ENCODE measurements at regions not wholly inside any gene's neighbourhood (a gene's known extent, or its start where the extent isn't known, plus 50 kb on each side); places are given as distances from the start of the nearest gene placed in this dataset.

DNA sequence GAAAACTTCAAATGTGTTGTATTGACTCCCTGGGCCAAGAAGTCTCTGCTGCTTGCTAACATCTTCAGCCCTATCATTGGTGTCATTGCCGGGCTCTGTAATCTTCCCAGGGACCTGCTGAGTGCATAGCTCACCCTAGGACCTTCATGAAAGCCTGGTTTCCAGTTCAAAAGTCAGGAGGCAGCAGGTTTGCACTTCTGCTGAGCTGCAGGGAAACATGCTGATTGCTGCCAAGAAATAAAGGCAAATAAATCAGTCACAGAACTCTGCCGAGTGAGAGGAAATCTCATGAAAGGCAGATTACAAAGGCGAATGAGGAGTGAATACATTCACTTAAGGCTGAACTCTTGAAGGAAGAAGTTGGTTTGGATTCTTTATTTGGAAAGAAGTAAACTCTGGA is 1947.6 kb upstream of the CELF4 start:
- Histone ChIP-seq H3K9ac (replicated peaks in 1 of 4; ENCODE audit: extremely low read depth in 1 of 4, low read depth in 3 of 4, low read length in 3 of 4) (no peak overlapping the region), H4K20me1 (replicated peaks in 1 of 2; ENCODE audit: control insufficient read depth in 1 of 2, insufficient read depth in 2 of 2, low read length in 2 of 2) (no peaks in the 10 kb centered on the region), H3K79me2 (ENCODE audit: control insufficient read depth in 1 of 2, insufficient read depth in 2 of 2, low read length in 2 of 2) (no peaks in the 10 kb centered on the region), H2BK15ac (ENCODE audit: low read length) (no peak overlapping the region), H3K23ac (ENCODE audit: insufficient read length) (no peak overlapping the region), H3K9me3 (ENCODE audit: insufficient read depth in 2 of 2, low read depth in 1 of 2, low read length in 1 of 2) (no peaks in the 10 kb centered on the region), H3K4me2 (ENCODE audit: insufficient read depth in 1 of 2, low read depth in 2 of 2, low read length in 2 of 2) (no peak overlapping the region), H2BK5ac (ENCODE audit: low read depth, low read length) (no peak overlapping the region), H3K56ac (replicated peaks; ENCODE audit: insufficient read length, low read depth, low read length) (no peak overlapping the region), H3K4ac (replicated peaks; ENCODE audit: insufficient read length, low read depth, low read length) (no peak overlapping the region), H3K23me2 (ENCODE audit: low read depth, low read length) (no peaks in the 10 kb centered on the region; the same call in 1 of the 2 replicates), H4K5ac (ENCODE audit: insufficient read length, low read depth, low read length) (no peak overlapping the region), H3K36me3 (ENCODE audit: control insufficient read depth in 2 of 4, insufficient read depth in 4 of 4, low read length in 3 of 4) (no peaks in the 10 kb centered on the region), H3K79me1 (ENCODE audit: low read depth, low read length) (no peaks in the 10 kb centered on the region), H2BK20ac (ENCODE audit: low read length) (no peak overlapping the region), H3K18ac (ENCODE audit: extremely low read depth, low read length) (no peak overlapping the region), H3K4me3 (ENCODE audit: extremely low read depth in 1 of 4, insufficient read depth in 2 of 4, low read depth in 3 of 4, low read length in 4 of 4) (no peak overlapping the region), H3K14ac (ENCODE audit: insufficient read length) (no peak overlapping the region), H4K91ac (replicated peaks; ENCODE audit: insufficient read length, low read length) (no peak overlapping the region), H3K27me3 (replicated peaks in 1 of 4; ENCODE audit: control insufficient read depth in 3 of 4, extremely low read depth in 1 of 4, insufficient read depth in 3 of 4, low read length in 3 of 4) (no peaks in the 10 kb centered on the region), H3K4me1 (replicated peaks in 1 of 4; ENCODE audit: control insufficient read depth in 3 of 4, insufficient read depth in 4 of 4, low read length in 3 of 4) (no peaks in the 10 kb centered on the region), H2BK12ac (ENCODE audit: low read depth, low read length) (no peak overlapping the region), H2AFZ (ENCODE audit: low read length) (no peak overlapping the region), H4K8ac (ENCODE audit: extremely low read depth, insufficient read depth, low read length) (no peak overlapping the region), H3K27ac (ENCODE audit: low read depth, low read length) (no peak overlapping the region), H2BK120ac (replicated peaks; ENCODE audit: low read depth, low read length) (no peak overlapping the region), H2AK5ac (ENCODE audit: low read depth, low read length) (no peak overlapping the region)
- 89% methylated on average over 3 of the region's 3 CpGs; no CpG with 5 or more reads in 1 of the 2 experiments for WGBS, 2 experiments (ENCODE audit: extremely low coverage in 1 of 2, insufficient coverage in 1 of 2, insufficient read length in 1 of 2, insufficient replicate concordance in 2 of 2, low coverage in 1 of 2, low lambda C conversion rate in 2 of 2, missing lambda C conversion rate in 1 of 2)
- no peak for DNase-seq (ENCODE audit: low read depth in 1 of 2, low spot score in 2 of 2)
- CTCF ChIA-PET (ENCODE audit: partially characterized antibody) = no interaction called here
- POLR2A ChIA-PET (ENCODE audit: partially characterized antibody) = interaction anchor here (1.1 kb wide), 1 partner anchor 11 kb away, joined by 3 read pairs; no protein-coding TSS in a partner anchor
- no peak for FAIRE-seq
- TF ChIP-seq JUN (IDR thresholded peaks at IDR 0.05; ENCODE audit: low read depth, low read length) = no peak
- no peak for TF ChIP-seq SUZ12 (IDR thresholded peaks at IDR 0.05; ENCODE audit: low read length)
- TF ChIP-seq, protein P1, sequence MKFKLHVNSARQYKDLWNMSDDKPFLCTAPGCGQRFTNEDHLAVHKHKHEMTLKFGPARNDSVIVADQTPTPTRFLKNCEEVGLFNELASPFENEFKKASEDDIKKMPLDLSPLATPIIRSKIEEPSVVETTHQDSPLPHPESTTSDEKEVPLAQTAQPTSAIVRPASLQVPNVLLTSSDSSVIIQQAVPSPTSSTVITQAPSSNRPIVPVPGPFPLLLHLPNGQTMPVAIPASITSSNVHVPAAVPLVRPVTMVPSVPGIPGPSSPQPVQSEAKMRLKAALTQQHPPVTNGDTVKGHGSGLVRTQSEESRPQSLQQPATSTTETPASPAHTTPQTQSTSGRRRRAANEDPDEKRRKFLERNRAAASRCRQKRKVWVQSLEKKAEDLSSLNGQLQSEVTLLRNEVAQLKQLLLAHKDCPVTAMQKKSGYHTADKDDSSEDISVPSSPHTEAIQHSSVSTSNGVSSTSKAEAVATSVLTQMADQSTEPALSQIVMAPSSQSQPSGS (IDR thresholded peaks at IDR 0.05; ENCODE audit: low read length) = no peak
- no peak for TF ChIP-seq ZNF274 (IDR thresholded peaks at IDR 0.05; ENCODE audit: borderline replicate concordance, extremely low read depth, low read length)
- TF ChIP-seq SIRT6 (IDR thresholded peaks at IDR 0.05; ENCODE audit: low read length) = no peak
- TF ChIP-seq SRF (IDR thresholded peaks at IDR 0.05; ENCODE audit: low read depth, low read length) = no peak
- TF ChIP-seq TEAD4 (IDR thresholded peaks at IDR 0.05; ENCODE audit: low read depth, low read length) = no peak
- no peak for TF ChIP-seq POLR2AphosphoS5 (IDR thresholded peaks at IDR 0.05; ENCODE audit: low read depth, low read length)
- no peak for TF ChIP-seq KDM1A (IDR thresholded peaks at IDR 0.05; ENCODE audit: borderline replicate concordance, low read length)
- TF ChIP-seq SIX5 (IDR thresholded peaks at IDR 0.05; ENCODE audit: low read depth, low read length) = no peak
- TF ChIP-seq CBX8 (IDR thresholded peaks at IDR 0.05; ENCODE audit: borderline replicate concordance, low read depth, low read length) = no peak
- no peak for TF ChIP-seq KDM4A (IDR thresholded peaks at IDR 0.05; ENCODE audit: low read depth, low read length, severe bottlenecking)
- no peak for TF ChIP-seq BRCA1 (IDR thresholded peaks at IDR 0.05; ENCODE audit: low read depth, low read length)
- no peak for TF ChIP-seq GABPA (IDR thresholded peaks at IDR 0.05; ENCODE audit: borderline replicate concordance, insufficient read depth, low read length)

Measured in H1 (cell line).